Stimulated activated CD4-positive, alpha-beta T cell treated with anti-CD3 and anti-CD28 coated beads, Interleukin-2, amount 100 ng/mL, for 24 hours (primary cell): ENCODE measurements at regions not wholly inside any gene's neighbourhood (a gene's known extent, or its start where the extent isn't known, plus 50 kb on each side); places are given as distances from the start of the nearest gene placed in this dataset.

Experiments used
- DNase-seq, 2 donors: peaks; one replicate each; pipeline ENCODE4 v3.0.0-alpha.2; 2020

DNA sequence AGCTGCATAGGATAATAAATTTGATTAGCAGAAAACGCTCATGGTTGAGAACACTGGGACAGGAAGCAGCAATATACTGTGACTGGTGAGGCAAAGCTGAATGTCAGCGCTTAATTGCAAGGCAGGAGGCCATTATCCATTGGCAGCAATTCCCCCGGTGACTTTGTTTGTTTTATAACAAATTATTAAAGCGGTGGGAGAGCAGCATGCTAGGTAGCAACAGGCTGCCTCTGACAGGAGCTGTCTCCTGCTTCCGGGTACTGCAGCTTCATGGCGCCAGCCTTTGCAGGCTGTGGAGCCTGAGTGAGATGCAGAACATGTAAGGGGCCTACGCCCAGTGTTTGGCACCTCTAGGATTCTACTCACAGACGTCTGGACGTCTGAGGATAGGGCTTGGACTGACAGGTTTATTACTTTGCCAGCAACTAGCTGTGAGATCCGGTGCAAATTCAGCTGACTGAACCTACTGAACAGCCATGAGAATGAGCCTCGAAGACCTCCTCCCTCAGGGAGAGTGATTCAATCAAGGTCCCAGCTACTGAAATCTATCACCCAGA lies 82.1 kb upstream of the SSTR1 start:
- DNase-seq: no peak

DNA sequence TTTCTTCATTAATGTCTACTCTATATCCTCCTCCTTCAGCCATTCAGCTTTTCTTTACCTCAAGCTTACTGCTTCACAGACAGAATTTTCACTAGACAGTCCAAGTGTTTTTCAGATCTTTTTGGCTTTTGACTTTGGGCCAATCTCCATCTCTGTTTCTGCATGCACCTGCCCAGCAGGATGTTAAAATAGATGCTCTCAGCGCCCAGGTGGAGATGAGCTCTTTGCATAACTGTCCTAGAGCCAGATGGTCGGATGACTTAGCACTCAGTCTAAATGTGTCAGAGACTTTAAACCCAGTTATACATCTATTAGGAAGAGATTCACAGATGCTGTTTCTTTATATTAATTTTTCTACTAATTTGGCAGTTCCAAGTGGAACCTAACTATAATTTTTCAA lies 80.3 kb upstream of the SSTR1 start:
- DNase-seq: no peak

DNA sequence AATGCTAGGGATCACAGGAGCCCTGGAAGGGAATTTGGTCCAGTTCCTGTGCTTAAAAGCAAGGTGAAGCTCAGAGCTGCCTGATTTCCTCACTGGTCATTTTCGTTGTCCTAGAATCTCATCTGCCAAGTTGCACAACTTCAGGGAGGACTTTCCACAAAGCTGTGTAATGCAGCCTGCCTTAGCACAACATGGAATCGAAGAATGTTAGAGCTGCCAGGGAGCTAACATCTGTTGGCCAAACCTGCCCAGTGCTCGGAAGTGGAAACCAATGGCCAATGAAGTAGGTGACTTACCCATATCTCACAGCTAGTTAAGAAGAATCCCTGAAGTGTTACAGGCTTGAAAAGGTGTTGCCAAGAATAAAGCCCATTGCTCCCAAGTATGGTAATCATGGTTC lies 79.9 kb upstream of the SSTR1 start:
- no peak for DNase-seq

DNA sequence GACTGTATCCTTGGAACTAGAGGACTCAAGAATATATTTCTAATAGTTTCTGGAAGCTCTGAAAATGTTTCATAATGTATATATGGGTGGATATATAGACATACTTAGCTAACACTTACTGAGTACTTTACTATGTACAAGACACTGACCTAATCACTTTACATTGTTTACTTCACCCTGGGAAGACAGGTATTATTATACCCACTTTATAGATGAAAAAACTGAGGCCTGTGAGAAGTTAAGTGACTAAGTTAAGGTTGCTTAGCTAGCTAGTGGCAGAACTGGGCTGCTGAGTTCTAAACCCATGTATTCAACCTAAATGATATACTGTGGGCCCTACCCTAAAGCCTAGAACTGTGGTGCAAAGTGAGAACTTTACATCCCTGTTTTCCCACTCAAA lies 79.1 kb upstream of the SSTR1 start:
- DNase-seq: no peak

DNA sequence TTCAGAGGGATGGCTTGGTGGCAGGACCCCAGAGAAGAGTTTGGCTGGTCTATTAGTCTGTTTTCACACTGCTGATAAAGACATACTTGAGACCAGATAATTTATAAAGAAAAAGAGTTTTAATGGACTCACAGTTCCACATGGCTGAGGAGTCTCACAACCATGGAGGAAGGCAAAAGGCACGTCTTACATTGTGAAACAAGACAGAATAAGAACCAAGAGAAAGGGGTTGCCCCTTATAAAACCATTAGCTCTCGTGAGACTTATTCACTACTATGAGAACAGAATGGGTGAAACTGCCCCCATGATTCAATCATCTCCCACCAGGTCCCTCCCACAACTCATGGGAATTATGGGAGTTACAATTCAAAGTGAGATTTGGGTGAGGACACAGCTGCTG lies 78.5 kb upstream of the SSTR1 start:
- no peak for DNase-seq

DNA sequence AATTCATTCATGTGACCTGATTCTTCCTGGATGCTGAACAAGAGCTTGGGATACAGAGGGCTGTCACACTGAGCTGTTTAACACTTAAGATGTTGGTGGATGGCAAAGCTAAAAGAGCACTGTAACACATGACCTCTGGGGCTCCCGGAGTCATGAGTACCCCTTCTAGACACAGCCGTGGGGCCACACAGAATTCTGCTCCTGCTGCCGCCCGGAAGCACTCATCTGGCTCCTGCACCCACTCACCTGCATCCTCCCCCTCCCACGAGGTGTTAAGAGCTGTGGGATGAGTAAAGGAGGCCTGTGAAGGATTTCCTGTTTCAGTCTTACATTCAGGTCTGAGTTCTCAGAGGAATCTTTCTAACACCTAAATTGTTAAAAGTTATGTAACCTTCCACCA lies 78.0 kb upstream of the SSTR1 start:
- DNase-seq: peak; percentile 15 to 34

DNA sequence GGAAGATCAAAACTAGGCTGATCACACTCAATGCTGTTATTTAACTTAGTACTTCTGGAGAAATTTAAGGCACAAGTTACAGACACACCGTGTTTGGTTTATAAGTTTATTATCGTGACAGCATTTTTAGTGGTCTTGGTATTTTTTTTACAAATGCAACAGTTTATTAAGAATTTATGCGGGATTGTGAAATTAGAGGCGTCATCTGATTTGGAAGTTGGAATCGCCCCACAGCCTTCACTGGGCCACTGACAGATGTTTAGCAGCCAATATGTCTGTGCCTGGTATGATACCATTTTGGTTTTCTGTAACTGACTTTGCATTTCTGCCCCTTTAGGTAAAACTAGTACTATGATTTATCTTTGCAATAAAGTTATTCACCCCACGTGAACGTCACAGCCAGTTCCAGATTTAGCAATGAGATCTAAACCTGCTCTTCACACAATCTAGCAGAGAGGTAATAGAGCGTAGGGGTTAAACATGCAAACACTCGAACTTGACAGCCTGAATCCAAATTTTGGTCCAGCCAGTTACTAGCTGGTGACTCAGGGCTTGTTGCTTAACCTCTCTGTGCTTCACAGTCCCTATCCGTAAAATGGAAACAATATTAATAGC lies 73.2 kb upstream of the SSTR1 start:
- no peak for DNase-seq

DNA sequence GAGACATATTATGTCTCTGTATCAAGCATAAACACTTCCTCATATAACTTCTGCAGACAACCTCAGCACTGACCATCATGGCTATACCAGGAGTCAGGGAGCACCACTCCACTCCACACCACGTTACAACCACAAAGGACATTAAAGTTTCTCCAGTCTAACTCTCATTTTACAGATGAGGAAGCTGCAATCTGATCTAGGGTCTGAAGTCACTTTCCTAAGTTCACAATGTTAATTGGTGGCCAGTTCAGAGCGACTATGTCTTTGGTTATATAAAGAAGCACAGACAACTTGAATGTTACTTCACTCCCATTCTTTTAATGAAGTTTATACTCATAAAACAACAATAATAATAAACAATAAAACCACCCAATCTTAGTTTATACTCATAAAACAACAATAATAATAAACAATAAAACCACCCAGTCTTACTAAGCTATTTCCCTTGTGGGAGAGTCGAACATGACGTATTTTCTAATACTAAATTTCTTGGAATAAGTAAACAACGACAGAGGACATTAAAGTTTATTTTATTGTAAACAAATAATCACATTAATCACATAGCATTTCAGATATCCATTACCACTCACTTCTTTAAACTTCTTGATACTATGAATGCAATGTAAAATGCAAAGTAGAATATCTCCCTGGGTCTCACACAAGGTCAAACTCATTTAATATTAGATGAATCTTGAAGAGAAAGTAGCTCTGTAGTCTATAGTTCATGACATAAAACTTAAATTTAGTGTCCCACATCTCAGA lies 72.4 kb upstream of the SSTR1 start:
- DNase-seq: no peak

DNA sequence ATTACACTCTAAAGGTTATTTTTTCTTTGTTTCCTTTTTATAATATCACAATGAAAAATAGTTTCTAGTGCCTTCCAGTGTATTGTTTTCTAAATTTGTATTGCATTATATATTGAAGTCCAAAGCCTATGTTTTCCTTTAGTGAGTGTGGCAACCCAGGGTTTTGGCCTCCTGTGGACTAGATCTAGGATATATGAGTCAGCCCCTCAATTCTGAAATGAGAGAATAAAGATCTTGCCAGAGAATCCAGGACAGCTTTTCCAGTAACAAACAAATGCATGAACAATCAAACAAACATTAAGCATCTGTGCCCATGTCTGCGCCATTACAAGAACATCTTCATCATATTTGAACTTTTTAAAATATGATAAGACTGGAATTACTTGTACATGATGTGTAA lies 70.7 kb upstream of the SSTR1 start:
- no peak for DNase-seq

DNA sequence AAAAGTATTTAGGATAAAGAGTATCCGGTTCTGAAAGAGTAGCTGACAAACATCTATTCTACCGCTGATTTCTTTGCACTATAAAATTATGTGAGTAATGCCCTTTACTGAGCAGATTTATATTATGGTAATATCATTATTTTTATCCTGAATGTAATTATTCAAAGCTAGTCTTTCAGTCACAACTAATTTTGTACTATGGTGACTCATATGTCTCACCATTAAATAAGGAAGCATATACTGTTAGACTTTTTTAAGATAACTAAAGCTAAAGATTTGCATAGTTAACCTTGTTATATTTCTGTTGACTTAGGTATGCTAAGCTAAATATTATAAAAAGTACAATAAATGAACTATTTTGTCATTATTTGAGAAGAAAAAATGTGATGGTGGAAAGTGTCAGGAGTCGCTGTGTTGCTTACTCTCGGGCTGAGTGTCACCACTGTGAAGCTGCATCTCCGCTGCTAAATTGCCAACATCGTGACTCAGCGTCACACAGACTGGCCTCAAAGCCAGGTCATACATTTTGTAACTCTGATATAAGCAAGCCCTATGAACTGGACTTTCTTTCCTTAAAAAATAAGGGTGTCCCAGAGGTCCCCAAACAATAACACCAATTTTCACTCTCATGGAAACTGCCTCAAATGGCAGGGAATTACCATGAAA lies 69.1 kb upstream of the SSTR1 start:
- DNase-seq: no peak

DNA sequence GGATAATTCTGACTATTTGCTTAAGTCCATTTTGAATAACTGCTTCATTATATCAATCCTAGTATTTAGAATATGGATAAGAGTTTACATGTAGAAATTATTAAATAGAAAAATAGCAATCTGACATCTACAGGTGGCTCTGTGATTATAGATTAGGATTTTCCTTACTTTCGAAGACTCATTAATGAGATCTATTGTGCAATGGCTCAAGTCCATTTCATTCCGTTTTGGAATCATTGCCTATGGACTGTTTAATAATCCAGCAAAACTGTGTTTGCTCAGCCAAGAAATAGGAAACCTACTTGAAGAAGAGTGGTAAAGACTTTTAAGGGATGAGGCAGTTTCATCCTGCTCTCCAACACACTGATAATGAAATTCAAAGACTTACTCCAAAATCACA lies 67.8 kb upstream of the SSTR1 start:
- DNase-seq: no peak

DNA sequence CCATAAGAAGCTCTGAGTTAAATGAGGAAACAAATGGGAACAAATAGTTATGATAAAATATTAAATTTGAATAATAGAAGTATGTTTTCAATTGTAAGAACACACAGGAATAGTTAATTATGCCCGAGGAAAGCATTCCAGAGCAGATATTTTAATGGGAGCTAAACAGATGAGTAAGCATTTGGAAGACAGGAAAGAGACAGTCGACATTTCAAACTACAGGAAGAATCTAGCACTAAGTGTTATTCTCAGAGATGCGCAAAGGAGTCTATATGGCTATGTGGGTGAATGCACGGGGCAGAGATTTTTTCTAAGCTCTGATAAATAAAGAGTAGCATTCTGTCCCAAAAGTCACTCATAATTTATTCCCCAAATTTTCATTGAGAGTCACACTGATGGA lies 64.5 kb upstream of the SSTR1 start:
- DNase-seq: no peak

DNA sequence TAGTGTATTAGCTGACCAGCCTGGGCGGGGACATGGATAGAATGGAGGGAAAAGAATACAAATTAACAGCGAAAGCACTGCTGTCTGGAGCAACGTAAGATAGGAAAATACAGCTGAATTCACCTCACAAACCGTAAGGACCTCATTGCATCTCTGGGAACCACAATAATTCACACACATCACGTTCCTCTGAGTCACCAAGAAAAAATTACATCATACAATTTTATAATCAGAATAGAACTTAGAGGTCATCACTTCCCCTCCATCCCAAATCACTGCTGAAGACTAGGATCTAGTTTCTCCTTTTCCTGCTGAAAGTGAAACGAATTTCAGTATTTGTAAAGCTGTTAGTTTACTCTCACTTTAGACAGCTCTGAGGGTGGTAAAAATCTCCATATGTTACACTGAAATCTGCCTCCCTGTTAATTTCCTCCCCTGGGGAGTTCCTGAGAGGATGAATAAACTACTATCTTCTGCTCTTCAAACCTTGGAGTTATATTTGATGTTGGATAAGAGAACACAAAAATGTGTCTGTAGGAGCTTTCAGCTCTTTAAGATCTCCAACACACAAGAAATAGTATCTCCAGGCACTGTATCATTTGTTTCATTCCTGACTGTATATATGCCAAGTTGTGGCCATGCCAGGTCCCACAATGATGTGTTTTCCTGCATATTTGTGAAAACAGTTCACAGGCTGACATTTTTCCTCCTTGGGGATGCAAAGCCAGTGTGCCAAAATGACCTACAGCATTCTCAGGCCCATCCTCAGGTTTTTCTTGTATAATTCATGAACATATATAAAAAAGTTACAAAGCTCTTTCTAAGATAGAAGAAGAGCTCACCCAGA lies 63.8 kb upstream of the SSTR1 start:
- DNase-seq: no peak

DNA sequence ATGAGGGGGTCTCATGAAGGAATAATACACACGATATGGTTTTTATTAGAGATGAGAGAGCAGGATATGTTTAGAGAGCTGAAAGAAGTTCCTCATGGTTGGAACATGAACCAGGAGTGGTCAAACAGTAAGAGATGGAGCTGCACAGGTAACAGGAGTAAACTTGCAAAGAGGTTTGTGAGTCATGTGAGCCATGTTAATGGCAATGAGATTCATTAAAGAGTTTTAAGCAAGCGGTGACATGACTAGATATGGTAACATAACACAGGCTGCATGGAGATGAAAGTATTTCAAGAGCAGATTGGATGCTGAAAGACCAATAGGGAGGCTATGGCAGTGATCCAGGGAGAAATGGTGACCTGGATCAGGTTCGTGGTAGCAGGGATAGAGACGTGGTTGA lies 62.6 kb upstream of the SSTR1 start:
- DNase-seq: no peak

DNA sequence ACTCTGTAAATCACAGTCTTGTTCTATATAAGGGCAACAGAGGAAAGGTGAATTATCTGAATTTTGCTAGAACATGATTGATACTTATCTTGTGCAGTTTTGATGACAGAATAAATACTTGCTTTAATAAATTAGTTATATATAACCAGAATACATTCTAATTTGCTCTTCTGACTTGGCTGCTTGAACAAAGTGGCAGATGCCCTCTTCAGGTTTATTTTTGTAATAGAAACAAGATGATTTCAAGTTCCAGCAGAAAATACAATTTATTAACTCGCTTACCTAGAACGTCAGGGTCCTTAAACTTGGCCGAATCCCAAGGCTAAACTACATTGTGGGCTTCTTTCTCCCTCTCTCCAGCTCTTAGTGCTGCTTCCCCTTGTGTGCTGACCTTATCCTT lies 57.6 kb upstream of the SSTR1 start:
- no peak for DNase-seq
